Epidermal melanocyte (primary cell): ENCODE measurements at regions not wholly inside any gene's neighbourhood (a gene's known extent, or its start where the extent isn't known, plus 50 kb on each side); places are given as distances from the start of the nearest gene placed in this dataset.
"Not testable (repeated sequence)": the region's sequence is repeated elsewhere in the genome, so short reads cannot be mapped to it uniquely, and the experiment has no call there.

Source experiments
- DNase-seq: peaks from one replicate; pipeline ENCODE4 v3.0.0; 2011; ENCODE audit warnings: low spot score; ENCODE audit not compliant: insufficient read length

GRCh38 chr9:41019858-41020562, 108.5 kb downstream of the FOXD4L6 start:
- not testable (repeated sequence) for DNase-seq

GRCh38 chr9:41018948-41019347, 109.5 kb downstream of the FOXD4L6 start:
- not testable (repeated sequence) for DNase-seq

GRCh38 chr9:41016699-41017098, 111.8 kb downstream of the FOXD4L6 start:
- DNase-seq, result not testable (repeated sequence)

- DNase-seq, result not testable (repeated sequence)
Measured at GRCh38 chr9:40999952-41000700, 128.4 kb downstream of the FOXD4L6 start.

GRCh38 chr9:40995490-40995889, 133.0 kb downstream of the FOXD4L6 start:
- DNase-seq, result not testable (repeated sequence)

- not testable (repeated sequence) for DNase-seq
Measured at GRCh38 chr9:40993842-40994241, 134.6 kb downstream of the FOXD4L6 start.

- not testable (repeated sequence) for DNase-seq
Measured at GRCh38 chr9:40993375-40993774, 135.1 kb downstream of the FOXD4L6 start.

GRCh38 chr9:40992472-40992821, 136.0 kb downstream of the FOXD4L6 start:
- peak; percentile 6 for DNase-seq

- peak; percentile 53 for DNase-seq
Measured at GRCh38 chr9:40991741-40992471, 136.6 kb downstream of the FOXD4L6 start.

- not testable (repeated sequence) for DNase-seq
Measured at GRCh38 chr9:40991100-40991740, 137.3 kb downstream of the FOXD4L6 start.

GRCh38 chr9:40986332-40986731, 142.1 kb downstream of the FOXD4L6 start:
- not testable (repeated sequence) for DNase-seq

- DNase-seq, result not testable (repeated sequence)
Measured at GRCh38 chr9:40975351-40975750, 153.1 kb downstream of the FOXD4L6 start.

GRCh38 chr9:40974912-40975311, 153.6 kb downstream of the FOXD4L6 start:
- not testable (repeated sequence) for DNase-seq

- DNase-seq, result not testable (repeated sequence)
Measured at GRCh38 chr9:40971773-40972172, 156.7 kb downstream of the FOXD4L6 start.

- not testable (repeated sequence) for DNase-seq
Measured at GRCh38 chr9:40970340-40970739, 158.1 kb downstream of the FOXD4L6 start.

GRCh38 chr9:40962461-40962860, 166.0 kb downstream of the FOXD4L6 start:
- DNase-seq, result not testable (repeated sequence)

- not testable (repeated sequence) for DNase-seq
Measured at GRCh38 chr9:40951876-40952494, 176.5 kb downstream of the FOXD4L6 start.

GRCh38 chr9:40946228-40946627, 182.3 kb downstream of the FOXD4L6 start:
- DNase-seq, result not testable (repeated sequence)

- DNase-seq, result not testable (repeated sequence)
Measured at GRCh38 chr9:40942730-40943129, 185.8 kb downstream of the FOXD4L6 start.

- DNase-seq, result not testable (repeated sequence)
Measured at GRCh38 chr9:40939888-40940209, 188.6 kb downstream of the FOXD4L6 start.
